HG03159 (cell line): ENCODE measurements at regions not wholly inside any gene's neighbourhood (a gene's known extent, or its start where the extent isn't known, plus 50 kb on each side); places are given as distances from the start of the nearest gene placed in this dataset.

Source experiments
- ATAC-seq: cut with Tn5 transposase; IDR thresholded peaks from one replicate; pipeline ENCODE4 v1.9.1; 2021; ENCODE audit warnings: mild to moderate bottlenecking, moderate library complexity; ENCODE audit not compliant: unreplicated experiment

DNA sequence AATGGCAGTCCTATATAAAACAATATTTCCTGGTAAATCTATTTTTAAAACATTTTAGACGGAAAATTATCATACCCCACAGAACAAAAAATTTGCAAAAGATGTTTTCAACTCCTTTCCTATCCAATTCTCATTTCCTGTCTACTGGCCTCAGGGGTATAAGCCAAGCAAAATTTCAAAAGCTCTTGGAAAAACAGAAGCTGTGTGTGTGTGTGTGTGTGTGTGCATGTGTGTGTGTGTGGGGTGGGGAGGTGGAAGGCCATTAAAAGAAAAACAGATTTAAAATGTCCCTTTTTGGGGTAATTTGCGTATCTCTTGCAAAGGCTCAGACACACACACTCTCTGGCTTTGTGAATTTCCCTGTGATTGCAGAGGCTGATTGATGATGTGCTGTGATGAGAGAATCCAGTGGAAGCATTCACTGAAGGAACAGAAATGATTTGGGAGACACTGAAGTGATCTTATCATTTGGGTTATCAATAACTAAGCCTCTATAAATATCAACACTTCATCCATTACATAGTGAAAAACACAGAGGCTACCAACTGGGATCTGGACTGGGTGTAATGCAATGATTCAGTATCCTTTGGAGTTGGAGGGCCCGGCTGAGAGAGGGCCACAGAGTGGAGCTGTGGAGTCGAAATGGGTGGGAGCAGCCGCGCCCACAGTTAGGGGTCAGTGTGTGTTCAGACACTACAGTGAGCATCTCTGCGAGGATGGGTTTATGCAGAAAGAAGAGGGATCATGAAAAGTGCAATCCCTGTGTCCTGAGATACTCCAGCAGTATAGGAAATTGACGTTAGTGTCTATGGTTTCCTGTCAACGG is 106.8 kb upstream of the PREP start:
- ATAC-seq, result no peak

GRCh38 chr6:105507811-105508210 is 104.9 kb upstream of the PREP start:
- ATAC-seq, result no peak

DNA sequence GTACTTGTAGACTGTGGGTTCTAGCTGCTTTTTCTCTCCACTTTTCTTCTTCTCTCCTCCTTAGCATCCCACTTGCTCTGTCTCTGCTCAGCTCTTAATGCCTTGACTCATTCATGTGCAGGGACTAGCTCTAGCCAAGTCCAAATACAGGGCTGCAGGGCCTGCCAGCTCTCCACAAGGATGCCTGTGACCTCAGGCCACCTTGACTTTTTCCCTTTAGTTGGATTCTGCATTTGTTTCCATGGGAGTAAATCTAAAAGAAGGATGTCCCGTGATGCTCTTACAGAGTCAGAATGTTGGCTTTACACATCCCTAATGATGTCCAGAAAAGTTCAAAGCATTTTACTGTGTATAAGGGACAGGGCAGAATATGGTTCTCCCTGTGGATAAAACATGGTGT is 101.8 kb upstream of the PREP start:
- ATAC-seq, result no peak

DNA sequence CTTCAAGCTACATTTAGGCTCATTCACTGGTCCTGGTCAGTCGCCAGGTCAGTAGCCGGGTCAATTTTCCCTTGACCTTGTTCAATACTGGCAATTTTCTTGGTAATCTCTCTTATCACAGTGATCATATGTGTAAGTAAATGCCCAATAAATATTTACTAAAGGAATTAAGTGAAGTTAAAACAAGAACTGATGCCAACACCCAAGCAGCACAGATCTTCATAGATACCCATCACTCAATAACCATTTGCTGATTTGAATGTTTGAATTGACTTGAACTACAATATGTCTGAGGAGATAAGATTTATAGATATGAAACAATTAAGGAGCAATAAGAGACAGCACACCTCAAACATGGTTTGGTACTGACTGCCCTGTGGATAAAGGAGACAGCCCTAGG is 100.8 kb upstream of the PREP start:
- no peak for ATAC-seq

DNA sequence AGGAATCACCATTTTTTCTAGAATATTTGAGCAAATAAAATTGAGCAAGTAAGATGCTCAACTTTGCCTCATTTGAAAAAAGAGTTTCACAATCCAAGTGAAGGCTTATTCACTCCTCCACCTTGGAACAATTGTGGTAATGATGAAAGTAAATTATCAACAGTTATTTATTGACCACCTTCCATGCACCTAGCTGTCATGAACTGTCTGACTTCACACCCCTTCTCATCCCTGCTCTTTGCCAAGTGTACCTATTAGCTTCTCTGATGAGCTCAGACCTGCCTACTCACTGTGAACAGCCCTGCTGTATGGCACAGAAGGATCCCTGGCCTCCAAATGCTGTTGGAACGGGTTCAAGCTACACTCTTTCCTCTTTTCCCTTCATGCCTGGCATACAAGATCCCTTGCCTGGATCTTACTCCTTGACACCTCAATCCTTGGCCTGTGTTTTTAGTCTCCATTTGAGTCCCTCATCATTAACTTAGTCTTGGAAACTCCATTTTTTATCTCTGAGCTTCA is 99.0 kb upstream of the PREP start:
- ATAC-seq, result no peak

- no peak for ATAC-seq
Observed at GRCh38 chr6:105501246-105501645, 98.4 kb upstream of the PREP start.

GRCh38 chr6:105500693-105501092 is 97.8 kb upstream of the PREP start:
- ATAC-seq, result no peak

- no peak for ATAC-seq
Observed at GRCh38 chr6:105499931-105500330, 97.0 kb upstream of the PREP start.

GRCh38 chr6:105499136-105499870 is 96.4 kb upstream of the PREP start:
- no peak for ATAC-seq

DNA sequence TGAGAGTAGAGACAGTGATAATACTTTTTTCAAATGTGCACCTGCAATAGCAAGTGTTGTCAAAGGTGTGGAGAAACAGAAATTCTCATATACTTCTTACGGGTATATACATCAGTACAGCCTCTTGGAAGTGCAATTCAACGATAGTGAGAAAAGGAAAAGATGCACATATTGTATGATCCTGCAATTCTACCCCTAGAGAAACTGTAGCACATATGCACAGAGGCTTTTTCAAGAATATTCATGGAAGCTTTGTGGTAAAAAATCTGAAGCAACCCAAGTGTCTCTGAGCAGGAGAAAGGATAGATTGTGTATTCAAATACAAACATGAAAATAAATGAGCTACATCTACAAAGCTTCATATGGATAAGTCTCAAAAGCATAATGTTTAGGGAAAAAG is 94.7 kb upstream of the PREP start:
- no peak for ATAC-seq

GRCh38 chr6:105495515-105495914 is 92.6 kb upstream of the PREP start:
- no peak for ATAC-seq

GRCh38 chr6:105494688-105495087 is 91.8 kb upstream of the PREP start:
- no peak for ATAC-seq

DNA sequence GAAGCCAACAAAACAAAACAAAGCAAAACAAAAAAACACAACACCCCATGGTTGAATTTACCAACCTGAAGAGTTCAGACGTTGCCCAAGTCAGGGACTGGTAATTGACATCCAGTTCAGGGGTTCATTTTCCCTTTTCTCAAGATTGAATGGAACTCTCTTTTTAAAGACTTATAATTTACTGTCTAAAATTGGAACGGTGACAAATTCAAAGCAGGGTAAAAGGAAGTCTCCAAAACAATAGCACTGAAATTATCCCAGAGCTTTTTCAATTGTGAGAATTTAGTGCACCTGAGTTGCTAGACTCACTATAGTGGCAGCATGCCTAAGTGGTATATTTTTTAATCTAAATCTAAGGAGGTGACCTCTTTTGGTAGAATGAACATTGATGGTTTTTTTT is 90.9 kb upstream of the PREP start:
- peak; percentile 8 for ATAC-seq

DNA sequence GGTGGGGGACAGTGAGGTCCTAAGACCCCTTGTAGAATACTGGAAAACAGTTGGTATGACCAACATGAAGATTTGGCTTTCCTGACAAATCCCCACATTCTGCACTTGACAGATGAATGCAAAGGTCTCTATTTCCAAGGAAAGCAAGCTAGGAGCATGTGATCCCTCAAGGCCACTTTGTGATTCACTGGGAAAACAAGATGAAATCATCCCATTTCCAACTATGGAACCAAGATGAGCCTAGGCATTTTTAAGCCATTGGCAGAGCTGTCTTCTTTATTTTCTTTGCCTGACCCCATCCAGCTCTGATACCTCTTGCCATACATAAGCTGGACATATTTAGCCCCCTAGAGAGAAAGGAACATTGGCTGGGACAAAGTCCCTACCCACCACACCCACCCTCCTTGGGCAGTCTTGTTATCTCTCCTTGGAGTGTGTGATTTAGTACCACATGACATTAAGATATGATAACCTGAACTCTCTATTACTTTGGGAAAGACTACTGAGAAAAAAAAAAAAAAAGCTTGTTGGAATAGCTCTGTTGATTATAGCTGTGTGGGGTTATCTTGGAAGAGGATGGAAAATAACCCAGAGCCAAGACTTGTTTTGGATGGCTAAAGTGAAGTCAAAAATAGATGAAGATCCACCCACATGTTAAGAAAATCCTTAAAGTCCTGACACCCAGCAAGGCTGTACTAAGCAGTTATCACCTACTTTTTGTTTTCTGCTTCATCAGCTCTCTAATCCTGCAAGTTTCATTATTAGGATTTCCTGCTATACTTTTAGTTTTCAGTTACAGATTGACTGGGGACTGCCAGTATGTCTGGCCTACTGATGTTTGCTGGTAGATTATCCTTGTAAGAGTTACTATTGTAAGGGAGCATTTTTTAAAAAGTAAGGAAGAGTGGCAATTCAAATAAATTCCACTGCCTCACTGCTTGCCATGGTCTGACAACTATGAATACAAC is 90.1 kb upstream of the PREP start:
- ATAC-seq, result peak; percentile 66

- ATAC-seq, result no peak
Observed at GRCh38 chr6:105489216-105489530, 86.3 kb upstream of the PREP start.

DNA sequence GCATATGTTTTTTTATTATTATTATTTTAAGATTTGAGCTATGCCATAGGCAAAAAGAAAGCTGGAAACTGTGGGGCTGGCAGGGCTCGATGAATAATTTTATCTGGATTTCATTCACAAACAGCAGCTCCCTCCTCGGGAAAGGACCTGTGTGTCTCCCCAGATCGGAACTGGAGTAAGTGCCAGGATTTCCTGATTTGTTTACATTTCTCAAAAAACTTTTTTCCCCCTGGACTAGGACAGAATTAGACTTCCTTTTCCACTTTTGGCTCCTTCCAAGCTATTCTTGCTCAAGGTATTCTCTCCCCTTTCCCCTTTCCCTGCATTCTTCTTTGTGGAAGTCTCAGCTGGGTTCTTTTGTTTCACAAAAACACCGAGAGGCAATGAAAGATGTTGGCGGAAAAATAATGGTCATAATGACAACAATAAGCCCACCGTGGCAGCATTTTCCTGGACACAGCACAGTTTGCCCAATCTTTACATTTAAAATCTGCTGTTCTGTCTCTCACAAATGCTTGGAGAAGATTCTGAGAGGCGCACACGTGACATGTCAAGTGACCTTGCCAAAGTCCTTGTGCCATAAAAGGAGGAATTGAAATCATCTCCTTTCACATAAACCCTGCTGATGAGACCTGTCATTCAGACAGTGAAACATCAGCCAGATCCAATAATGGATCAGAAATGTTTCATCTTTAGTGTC is 85.8 kb upstream of the PREP start:
- no peak for ATAC-seq

- ATAC-seq, result no peak
Observed at GRCh38 chr6:105487040-105487790, 84.3 kb upstream of the PREP start.

DNA sequence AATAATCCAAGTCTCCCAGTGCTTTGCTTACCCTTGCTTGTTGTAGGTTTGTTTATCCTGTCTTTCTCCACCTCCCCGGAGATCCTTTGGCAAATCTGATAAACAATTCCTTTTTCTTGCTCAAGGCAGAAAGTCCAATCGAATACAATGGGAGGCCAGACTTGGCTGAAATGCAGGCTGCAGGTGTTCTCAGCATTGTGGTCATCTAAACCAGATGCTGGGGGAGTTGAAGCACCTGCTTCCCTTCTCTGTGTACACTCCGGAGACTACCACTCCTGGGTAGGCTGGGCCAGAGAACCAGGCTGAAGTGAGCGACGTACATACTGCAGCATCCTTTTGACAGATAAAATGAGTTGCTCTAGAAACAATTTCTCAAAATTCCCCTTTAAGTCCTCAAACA is 82.6 kb upstream of the PREP start:
- no peak for ATAC-seq

GRCh38 chr6:105484238-105485161 is 81.6 kb upstream of the PREP start:
- no peak for ATAC-seq
